ENCODE measurements at regions not wholly inside any gene's neighbourhood (a gene's known extent, or its start where the extent isn't known, plus 50 kb on each side); places are given as distances from the start of the nearest gene placed in this dataset.

DNA sequence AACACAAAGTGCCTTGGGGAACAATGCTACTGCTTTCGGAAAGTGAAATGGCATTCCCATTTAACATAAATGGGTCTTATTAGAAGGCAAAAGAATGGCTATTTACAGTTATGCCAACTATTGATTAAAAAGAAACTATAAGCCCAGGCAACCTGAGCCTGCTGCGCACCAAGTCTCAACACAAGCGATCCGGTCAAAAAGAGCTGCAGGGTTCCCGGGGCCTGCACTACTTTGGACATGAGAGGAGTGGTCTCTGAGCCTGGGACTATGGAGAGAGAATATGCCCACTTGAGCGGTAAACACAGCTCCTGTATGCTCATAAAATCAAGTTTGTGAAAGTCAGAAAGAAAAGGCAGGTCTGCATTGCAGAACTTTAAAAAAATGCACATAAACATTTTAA, 660.7 kb downstream of the EFNA5 start:
- H3K27ac Mint-ChIP-seq: no peak overlapping the region
- H3T11ph ChIP-seq (ENCODE audit: low read length): no peak overlapping the region
- no peak overlapping the region for H2BK15ac ChIP-seq (ENCODE audit: low read depth, low read length)
- H2BK12ac ChIP-seq (ENCODE audit: insufficient read length, low read depth, low read length): no peak overlapping the region
- no peak overlapping the region for H4K91ac ChIP-seq (ENCODE audit: insufficient read length, low read depth, low read length)
- no peak overlapping the region for H3K14ac ChIP-seq (ENCODE audit: insufficient read depth, low read length)
- H2AFZ ChIP-seq (ENCODE audit: low read length): no peak overlapping the region
- H2BK5ac ChIP-seq (ENCODE audit: insufficient read length, low read length): no peak overlapping the region
- no CpG with 5 or more reads among the region's 6 CpGs for WGBS (ENCODE audit: extremely low coverage, insufficient read length, low lambda C conversion rate)
- H3K4me1 Mint-ChIP-seq: peaks cover 9 to 16% of the 10 kb centered on the region in 2 experiments
- H4K5ac ChIP-seq (ENCODE audit: insufficient read length, low read depth, low read length): no peak overlapping the region
- 0 out of 2 replicates have a peak, but pooled peaks cover 4% of the 10 kb centered on the region for H3K4me1 ChIP-seq (ENCODE audit: insufficient read depth, low read length)
- no peak overlapping the region for H3K56ac ChIP-seq (ENCODE audit: insufficient read length, low read depth, low read length)
- no peaks in the 10 kb centered on the region; the same call in 1 of the 2 replicates for H3K27me3 Mint-ChIP-seq (ENCODE audit: low read depth)
- no peak overlapping the region for H3K4me3 Mint-ChIP-seq
- H4K8ac ChIP-seq (replicated peaks; ENCODE audit: insufficient read length, low read depth, low read length): no peak overlapping the region
- H3K9me3 Mint-ChIP-seq: no peaks in the 10 kb centered on the region
- H2BK120ac ChIP-seq (ENCODE audit: low read depth, low read length, poor library complexity, severe bottlenecking): no peak overlapping the region
- H2BK20ac ChIP-seq (ENCODE audit: low read depth, low read length, poor library complexity, severe bottlenecking): no peak overlapping the region
- H3K27me3 ChIP-seq (ENCODE audit: insufficient read depth, low read length): no peaks in the 10 kb centered on the region
- H3K36me3 Mint-ChIP-seq (ENCODE audit: insufficient read depth in 1 of 3, low read depth in 3 of 3): no peaks in the 10 kb centered on the region
- no peaks in the 10 kb centered on the region for H3K23me2 ChIP-seq (ENCODE audit: insufficient read length, low read depth, low read length, poor library complexity, severe bottlenecking)
- DNase-seq: no peak
- no peak overlapping the region for H3K18ac ChIP-seq (ENCODE audit: insufficient read length, low read depth, low read length)
- H3K23ac ChIP-seq (ENCODE audit: insufficient read length, low read depth, low read length): no peak overlapping the region
- H3K4me2 ChIP-seq (ENCODE audit: insufficient read depth, insufficient read length, low read length): no peak overlapping the region
- no peak for TF ChIP-seq CTCF (conservative IDR thresholded peaks at IDR 0.05)
- no peaks in the 10 kb centered on the region for H4K20me1 ChIP-seq (ENCODE audit: control insufficient read depth, insufficient read depth, insufficient read length)
- no peak overlapping the region for H3K9ac ChIP-seq (ENCODE audit: extremely low read depth, insufficient read length, low read length)
- H3K9me3 ChIP-seq (ENCODE audit: control insufficient read depth, low read depth, low read length): no peaks in the 10 kb centered on the region
- no peak overlapping the region for H2AK5ac ChIP-seq (ENCODE audit: insufficient read length, low read length)
- no peaks in the 10 kb centered on the region for H3K79me1 ChIP-seq (ENCODE audit: insufficient read depth, low read depth, low read length, poor library complexity, severe bottlenecking)
- no peaks in the 10 kb centered on the region for H3K79me2 ChIP-seq (ENCODE audit: insufficient read depth, low read length)
- H3K27ac ChIP-seq (ENCODE audit: insufficient read length, low read depth, low read length): no peak overlapping the region
- H3K4ac ChIP-seq (ENCODE audit: low read depth, low read length): no peak overlapping the region
